ENCODE measurements at regions not wholly inside any gene's neighbourhood (a gene's known extent, or its start where the extent isn't known, plus 50 kb on each side); places are given as distances from the start of the nearest gene placed in this dataset.
"Not testable (repeated sequence)": the region's sequence is repeated elsewhere in the genome, so short reads cannot be mapped to it uniquely, and the experiment has no call there.

GRCh38 chr10:9149134-9149533 lies 1094.6 kb downstream of the GATA3 start:
- in situ Hi-C loops (cut with MboI; ENCODE audit: low sequenced_read_pairs), result no loop called here
- H2BK20ac ChIP-seq (ENCODE audit: low read depth, low read length), result no peak overlapping the region
- no peak overlapping the region for H3K4me3 ChIP-seq (ENCODE audit: insufficient read depth, low read depth, low read length)
- no peak overlapping the region for H3K4ac ChIP-seq (ENCODE audit: low read depth, low read length)
- H3K9ac ChIP-seq (ENCODE audit: low read depth, low read length), result no peak overlapping the region
- TF ChIP-seq CHD1 (IDR thresholded peaks at IDR 0.05; ENCODE audit: low read depth, low read length) (no peak), MAFK (IDR thresholded peaks at IDR 0.05; ENCODE audit: low read depth, low read length) (no peak), BHLHE40 (IDR thresholded peaks at IDR 0.05; ENCODE audit: low read depth, low read length) (no peak), POLR2A (IDR thresholded peaks at IDR 0.05; ENCODE audit: low read depth, low read length) (no peak)
- no peak overlapping the region for H2AK5ac ChIP-seq (ENCODE audit: low read depth, low read length)
- no peak overlapping the region for H3K14ac ChIP-seq (replicated peaks; ENCODE audit: low read depth, low read length)
- no peak overlapping the region for H4K8ac ChIP-seq (ENCODE audit: low read depth in 2 of 2, low read length in 2 of 2)
- no peaks in the 10 kb centered on the region for H3K36me3 ChIP-seq (ENCODE audit: control insufficient read depth, insufficient read depth, low read length)
- H3K79me1 ChIP-seq (ENCODE audit: low read depth in 1 of 2, low read length in 2 of 2), result no peaks in the 10 kb centered on the region
- no TSS peak for BruUV-seq (replicated peaks)
- ChIA-PET POLR2A (ENCODE audit: unreplicated experiment) (no interaction called here), CTCF (no interaction called here)
- no peaks in the 10 kb centered on the region for H3K27me3 ChIP-seq (ENCODE audit: control insufficient read depth, insufficient read depth, low read length)
- H3K9me3 ChIP-seq (ENCODE audit: control insufficient read depth, insufficient read depth, low read length), result no peaks in the 10 kb centered on the region
- H3K4me1 ChIP-seq (ENCODE audit: control insufficient read depth, insufficient read depth, low read length), result no peaks in the 10 kb centered on the region
- no peaks in the 10 kb centered on the region for H3K9me1 ChIP-seq (ENCODE audit: insufficient read depth, low read length)
- H3K23ac ChIP-seq (ENCODE audit: low read depth, low read length), result no peak overlapping the region
- no peak overlapping the region for H3K27ac ChIP-seq (ENCODE audit: insufficient read depth, low read length)
- intact Hi-C loops (cut with micrococcal nuclease), result no loop called here
- no peak overlapping the region for H2AK9ac ChIP-seq (replicated peaks; ENCODE audit: low read depth, low read length, poor library complexity)
- ATAC-seq (ENCODE audit: low read depth), result no peak
- H3K4me2 ChIP-seq (ENCODE audit: low read depth, low read length), result no peak overlapping the region
- dilution Hi-C loops (cut with HindIII; ENCODE audit: low sequenced_read_pairs, unreplicated experiment), result no loop called here
- no peak overlapping the region for H3K18ac ChIP-seq (ENCODE audit: low read depth, low read length)
- no peak overlapping the region for H2BK15ac ChIP-seq (ENCODE audit: low read depth, low read length)
- DNase-seq, result no peak
- H4K20me1 ChIP-seq (ENCODE audit: insufficient read depth, low read length), result no peaks in the 10 kb centered on the region
- no peak overlapping the region for H2AFZ ChIP-seq (replicated peaks; ENCODE audit: low read length, poor library complexity)
- no peak overlapping the region for H4K91ac ChIP-seq (ENCODE audit: insufficient read depth, low read depth, low read length)
- no peak overlapping the region for H3K56ac ChIP-seq (ENCODE audit: extremely low read depth, insufficient read depth, low read length)
- H2BK5ac ChIP-seq (ENCODE audit: low read depth, low read length, poor library complexity, severe bottlenecking), result no peak overlapping the region
- H2BK120ac ChIP-seq (ENCODE audit: low read depth, low read length), result no peak overlapping the region
- no peak overlapping the region for H4K5ac ChIP-seq (ENCODE audit: low read depth, low read length)

- H3K14ac ChIP-seq (replicated peaks; ENCODE audit: low read depth, low read length); H3K27ac ChIP-seq (ENCODE audit: insufficient read depth, low read length); H3K56ac ChIP-seq (ENCODE audit: extremely low read depth, insufficient read depth, low read length); H3K79me1 ChIP-seq (ENCODE audit: low read depth in 1 of 2, low read length in 2 of 2); H3K9ac ChIP-seq (ENCODE audit: low read depth, low read length); H3K18ac ChIP-seq (ENCODE audit: low read depth, low read length); intact Hi-C loops (cut with micrococcal nuclease); H2BK15ac ChIP-seq (ENCODE audit: low read depth, low read length); H3K4me3 ChIP-seq (ENCODE audit: insufficient read depth, low read depth, low read length); H4K91ac ChIP-seq (ENCODE audit: insufficient read depth, low read depth, low read length); H2BK20ac ChIP-seq (ENCODE audit: low read depth, low read length); H3K9me1 ChIP-seq (ENCODE audit: insufficient read depth, low read length); BruUV-seq (replicated peaks); H4K8ac ChIP-seq (ENCODE audit: low read depth in 2 of 2, low read length in 2 of 2); H2BK120ac ChIP-seq (ENCODE audit: low read depth, low read length); H4K20me1 ChIP-seq (ENCODE audit: insufficient read depth, low read length); H3K4me1 ChIP-seq (ENCODE audit: control insufficient read depth, insufficient read depth, low read length); DNase-seq; H2AK5ac ChIP-seq (ENCODE audit: low read depth, low read length); H2BK5ac ChIP-seq (ENCODE audit: low read depth, low read length, poor library complexity, severe bottlenecking); ATAC-seq (ENCODE audit: low read depth); POLR2A ChIA-PET (ENCODE audit: unreplicated experiment); H3K23ac ChIP-seq (ENCODE audit: low read depth, low read length); H3K36me3 ChIP-seq (ENCODE audit: control insufficient read depth, insufficient read depth, low read length); H3K27me3 ChIP-seq (ENCODE audit: control insufficient read depth, insufficient read depth, low read length); H4K5ac ChIP-seq (ENCODE audit: low read depth, low read length); dilution Hi-C loops (cut with HindIII; ENCODE audit: low sequenced_read_pairs, unreplicated experiment); H3K4ac ChIP-seq (ENCODE audit: low read depth, low read length); H3K9me3 ChIP-seq (ENCODE audit: control insufficient read depth, insufficient read depth, low read length); in situ Hi-C loops (cut with MboI; ENCODE audit: low sequenced_read_pairs); H3K4me2 ChIP-seq (ENCODE audit: low read depth, low read length); H2AFZ ChIP-seq (replicated peaks; ENCODE audit: low read length, poor library complexity); CTCF ChIA-PET; H2AK9ac ChIP-seq (replicated peaks; ENCODE audit: low read depth, low read length, poor library complexity): not testable (repeated sequence)
- no CpG with 5 or more reads among the region's 1 CpG for WGBS, 2 experiments (ENCODE audit: extremely low coverage in 2 of 2, insufficient read length in 1 of 2)
These were observed 1098.6 kb downstream of the GATA3 start for GRCh38 chr10:9153057-9153456.

Data from IMR-90 (cell line).